ENCODE measurements at regions not wholly inside any gene's neighbourhood (a gene's known extent, or its start where the extent isn't known, plus 50 kb on each side); places are given as distances from the start of the nearest gene placed in this dataset.

DNA sequence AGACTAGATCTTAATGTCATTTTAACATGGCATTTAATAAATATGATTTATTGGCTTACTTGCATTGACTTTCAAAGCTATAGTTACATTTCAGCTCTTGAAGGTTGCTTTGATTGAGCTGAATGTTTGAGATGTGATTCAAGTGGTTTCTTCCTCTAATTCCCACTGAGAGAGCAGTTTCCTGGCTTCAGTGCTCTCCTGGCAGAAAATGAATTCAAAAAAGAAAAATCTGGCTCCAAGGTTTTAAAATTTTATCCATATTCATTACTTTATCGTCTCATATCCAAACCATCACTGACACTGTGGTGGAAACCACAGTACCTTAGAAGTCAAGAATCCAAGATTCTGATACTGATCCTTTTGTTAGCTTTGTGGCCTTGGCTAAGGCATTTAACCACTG is 263.1 kb upstream of the HSF2 start (continued):
- TF ChIP-seq DPF2 (IDR thresholded peaks at IDR 0.05) (no peak), YY1 (IDR thresholded peaks at IDR 0.05; ENCODE audit: low read depth, low read length) (no peak), POLR2AphosphoS5 (IDR thresholded peaks at IDR 0.05; ENCODE audit: low read length) (no peak), RCOR1 (conservative IDR thresholded peaks at IDR 0.05; ENCODE audit: low read depth, low read length) (no peak), NRF1 (conservative IDR thresholded peaks at IDR 0.05; ENCODE audit: low read depth, low read length) (no peak), FOS (IDR thresholded peaks at IDR 0.05; ENCODE audit: borderline replicate concordance, extremely low read depth, insufficient read length) (no peak), LARP7 (IDR thresholded peaks at IDR 0.05) (no peak), ZNF622 (IDR thresholded peaks at IDR 0.05) (no peak), RELA (IDR thresholded peaks at IDR 0.05; ENCODE audit: borderline replicate concordance, partially characterized antibody) (no peak)
- TF ChIP-seq, protein P1, sequence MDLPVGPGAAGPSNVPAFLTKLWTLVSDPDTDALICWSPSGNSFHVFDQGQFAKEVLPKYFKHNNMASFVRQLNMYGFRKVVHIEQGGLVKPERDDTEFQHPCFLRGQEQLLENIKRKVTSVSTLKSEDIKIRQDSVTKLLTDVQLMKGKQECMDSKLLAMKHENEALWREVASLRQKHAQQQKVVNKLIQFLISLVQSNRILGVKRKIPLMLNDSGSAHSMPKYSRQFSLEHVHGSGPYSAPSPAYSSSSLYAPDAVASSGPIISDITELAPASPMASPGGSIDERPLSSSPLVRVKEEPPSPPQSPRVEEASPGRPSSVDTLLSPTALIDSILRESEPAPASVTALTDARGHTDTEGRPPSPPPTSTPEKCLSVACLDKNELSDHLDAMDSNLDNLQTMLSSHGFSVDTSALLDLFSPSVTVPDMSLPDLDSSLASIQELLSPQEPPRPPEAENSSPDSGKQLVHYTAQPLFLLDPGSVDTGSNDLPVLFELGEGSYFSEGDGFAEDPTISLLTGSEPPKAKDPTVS (IDR thresholded peaks at IDR 0.05; ENCODE audit: low read depth, low read length): no peak
- TF ChIP-seq, protein P2, sequence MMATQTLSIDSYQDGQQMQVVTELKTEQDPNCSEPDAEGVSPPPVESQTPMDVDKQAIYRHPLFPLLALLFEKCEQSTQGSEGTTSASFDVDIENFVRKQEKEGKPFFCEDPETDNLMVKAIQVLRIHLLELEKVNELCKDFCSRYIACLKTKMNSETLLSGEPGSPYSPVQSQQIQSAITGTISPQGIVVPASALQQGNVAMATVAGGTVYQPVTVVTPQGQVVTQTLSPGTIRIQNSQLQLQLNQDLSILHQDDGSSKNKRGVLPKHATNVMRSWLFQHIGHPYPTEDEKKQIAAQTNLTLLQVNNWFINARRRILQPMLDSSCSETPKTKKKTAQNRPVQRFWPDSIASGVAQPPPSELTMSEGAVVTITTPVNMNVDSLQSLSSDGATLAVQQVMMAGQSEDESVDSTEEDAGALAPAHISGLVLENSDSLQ (IDR thresholded peaks at IDR 0.05): no peak

DNA sequence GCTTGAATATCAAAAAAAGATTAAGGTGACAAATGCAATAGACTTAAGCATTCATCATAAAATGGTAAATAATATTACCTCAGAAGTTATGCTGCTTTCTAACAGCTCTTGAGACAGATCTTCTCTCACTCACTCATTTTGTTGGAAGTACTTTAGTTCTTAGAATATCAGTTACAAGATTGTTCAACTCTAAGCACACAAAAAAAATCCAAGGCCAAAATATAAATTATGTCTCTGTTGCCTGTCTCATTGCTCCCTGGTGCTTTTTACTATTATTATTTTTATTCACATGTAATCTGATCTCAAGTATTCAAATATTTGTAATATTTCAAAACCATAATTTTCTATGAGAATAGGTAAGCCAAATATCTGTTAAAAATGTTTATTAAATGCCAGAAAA is 259.4 kb upstream of the HSF2 start:
- DNase-seq (ENCODE audit: low read depth, low spot score): no peak
- H3K27ac ChIP-seq (ENCODE audit: control insufficient read depth, insufficient read depth): no peak overlapping the region
- H3K4me3 ChIP-seq: no peak overlapping the region
- no peak overlapping the region for H3K9ac ChIP-seq (ENCODE audit: control insufficient read depth, insufficient read depth, low read length)
- in situ Hi-C loops (cut with MboI) (no loop called here), intact Hi-C loops (cut with micrococcal nuclease; ENCODE audit: unreplicated experiment) (no loop called here)
- ChIA-PET SMC1A (ENCODE audit: uncharacterized antibody, unreplicated experiment) (no interaction called here), POLR2A (no interaction called here), CTCF (interaction anchor here (1.0 kb wide), 1 partner anchor 18 kb away, joined by 3 read pairs; no protein-coding TSS in a partner anchor), RAD21 (ENCODE audit: unreplicated experiment) (no interaction called here)
- no peaks in the 10 kb centered on the region for H3K4me1 ChIP-seq (ENCODE audit: control insufficient read depth, insufficient read depth, low read length)
- H3K9me3 ChIP-seq (replicated peaks; ENCODE audit: control insufficient read depth, insufficient read depth, low read length): no peaks in the 10 kb centered on the region
- no peaks in the 10 kb centered on the region for H4K20me1 ChIP-seq (ENCODE audit: control insufficient read depth, insufficient read depth)
- no peaks in the 10 kb centered on the region for H3K27me3 ChIP-seq (replicated peaks in 1 of 2; ENCODE audit: control insufficient read depth in 2 of 2, insufficient read depth in 2 of 2, low read length in 1 of 2)
- H3K79me2 ChIP-seq (ENCODE audit: control insufficient read depth, insufficient read depth, low read length): no peaks in the 10 kb centered on the region
- no peak overlapping the region for H3K4me2 ChIP-seq (ENCODE audit: control insufficient read depth, insufficient read depth)
- no peaks in the 10 kb centered on the region for H3K36me3 ChIP-seq (ENCODE audit: control insufficient read depth in 2 of 2, insufficient read depth in 2 of 2, low read length in 1 of 2)
- no peak for ATAC-seq
- no TSS peak for BruUV-seq (replicated peaks)
- no peak overlapping the region for H2AFZ ChIP-seq (ENCODE audit: control insufficient read depth, low read depth, low read length)
- FAIRE-seq: no peak
- no peak for TF ChIP-seq NFXL1 (IDR thresholded peaks at IDR 0.05; ENCODE audit: borderline replicate concordance)
- TF ChIP-seq ETV6 (conservative IDR thresholded peaks at IDR 0.05 in 1 of 2, IDR thresholded peaks at IDR 0.05 in 1 of 2; ENCODE audit: borderline replicate concordance in 1 of 2, low read depth in 1 of 2): no peak
- no peak for TF ChIP-seq ZNF24 (IDR thresholded peaks at IDR 0.05)
- no peak for TF ChIP-seq ESRRA (IDR thresholded peaks at IDR 0.05; ENCODE audit: low read length)
- no peak for TF ChIP-seq NRF1 (conservative IDR thresholded peaks at IDR 0.05; ENCODE audit: low read depth, low read length)
- TF ChIP-seq SRF (IDR thresholded peaks at IDR 0.05; ENCODE audit: low read depth in 2 of 2, low read length in 2 of 2): no peak
- TF ChIP-seq CHD2 (IDR thresholded peaks at IDR 0.05; ENCODE audit: borderline replicate concordance, low read depth, low read length): no peak
- TF ChIP-seq CHD4 (IDR thresholded peaks at IDR 0.05): no peak
- TF ChIP-seq NFIC (IDR thresholded peaks at IDR 0.05; ENCODE audit: low read depth, low read length): no peak
- no peak for TF ChIP-seq BHLHE40 (IDR thresholded peaks at IDR 0.05; ENCODE audit: borderline replicate concordance in 1 of 2, low read depth in 2 of 2, low read length in 1 of 2)
- TF ChIP-seq CBFB (IDR thresholded peaks at IDR 0.05; ENCODE audit: low read depth): no peak
- no peak for TF ChIP-seq RFX5 (IDR thresholded peaks at IDR 0.05; ENCODE audit: low read depth, low read length)
- TF ChIP-seq MEF2B (IDR thresholded peaks at IDR 0.05; ENCODE audit: partially characterized antibody, poor library complexity, severe bottlenecking): no peak
- TF ChIP-seq SMAD5 (IDR thresholded peaks at IDR 0.05; ENCODE audit: low read depth): no peak

Data from GM12878 (cell line).